ENCODE measurements at regions not wholly inside any gene's neighbourhood (a gene's known extent, or its start where the extent isn't known, plus 50 kb on each side); places are given as distances from the start of the nearest gene placed in this dataset.

GRCh38 chr17:71546419-71546818, 574.4 kb upstream of the SOX9 start:
- TF ChIP-seq CTCF (IDR thresholded peaks at IDR 0.05) (no peak), POLR2AphosphoS5 (IDR thresholded peaks at IDR 0.05) (no peak)

Data from stomach (tissue), 4 donors.